Kidney epithelial cell (primary cell): ENCODE measurements at regions not wholly inside any gene's neighbourhood (a gene's known extent, or its start where the extent isn't known, plus 50 kb on each side); places are given as distances from the start of the nearest gene placed in this dataset.

Source experiments
- DNase-seq: peaks from one replicate; pipeline ENCODE4 v3.0.0-alpha.2; 2010; ENCODE audit warnings: low read depth
- H3K27me3 ChIP-seq: 2 replicates; pipeline ENCODE4 v1.6.0; 2011; ENCODE audit warnings: low read length; ENCODE audit not compliant: control insufficient read depth, insufficient read depth
- H3K36me3 ChIP-seq: 2 replicates; pipeline ENCODE4 v1.5.1; 2011; ENCODE audit warnings: low read length; ENCODE audit not compliant: control insufficient read depth, insufficient read depth
- H3K4me3 ChIP-seq: 2 replicates; pipeline ENCODE4 v1.5.1; 2011; ENCODE audit warnings: low read depth, mild to moderate bottlenecking, control low read depth, low read length
- TF ChIP-seq, protein P1 (sequence below): IDR thresholded peaks from 2 replicates; pipeline ENCODE4 v1.5.1; 2011; ENCODE audit warnings: mild to moderate bottlenecking, moderate library complexity, low read length, control low read depth, inconsistent platforms; ENCODE audit not compliant: insufficient read depth, poor library complexity, severe bottlenecking

DNA sequence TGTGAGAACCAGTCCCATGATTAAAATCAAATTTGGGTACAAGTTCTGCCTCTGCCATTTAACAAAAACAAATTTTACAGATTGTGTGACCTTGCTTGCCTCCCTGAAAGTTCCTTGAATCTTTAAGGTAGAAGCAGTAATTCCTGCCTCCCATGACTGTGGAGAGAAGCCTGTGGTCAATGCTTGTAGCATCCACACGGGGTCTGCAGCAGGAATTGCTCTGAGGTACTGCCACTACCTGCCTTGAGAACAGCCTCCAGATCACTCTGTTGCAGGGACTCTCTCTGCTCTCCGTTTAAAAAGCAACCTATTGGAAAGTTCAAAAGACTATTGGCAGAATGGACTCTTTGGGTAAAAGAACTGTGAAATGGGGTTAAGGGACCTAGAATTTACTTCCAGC lies 75.9 kb downstream of the SST start:
- TF ChIP-seq, protein P1, sequence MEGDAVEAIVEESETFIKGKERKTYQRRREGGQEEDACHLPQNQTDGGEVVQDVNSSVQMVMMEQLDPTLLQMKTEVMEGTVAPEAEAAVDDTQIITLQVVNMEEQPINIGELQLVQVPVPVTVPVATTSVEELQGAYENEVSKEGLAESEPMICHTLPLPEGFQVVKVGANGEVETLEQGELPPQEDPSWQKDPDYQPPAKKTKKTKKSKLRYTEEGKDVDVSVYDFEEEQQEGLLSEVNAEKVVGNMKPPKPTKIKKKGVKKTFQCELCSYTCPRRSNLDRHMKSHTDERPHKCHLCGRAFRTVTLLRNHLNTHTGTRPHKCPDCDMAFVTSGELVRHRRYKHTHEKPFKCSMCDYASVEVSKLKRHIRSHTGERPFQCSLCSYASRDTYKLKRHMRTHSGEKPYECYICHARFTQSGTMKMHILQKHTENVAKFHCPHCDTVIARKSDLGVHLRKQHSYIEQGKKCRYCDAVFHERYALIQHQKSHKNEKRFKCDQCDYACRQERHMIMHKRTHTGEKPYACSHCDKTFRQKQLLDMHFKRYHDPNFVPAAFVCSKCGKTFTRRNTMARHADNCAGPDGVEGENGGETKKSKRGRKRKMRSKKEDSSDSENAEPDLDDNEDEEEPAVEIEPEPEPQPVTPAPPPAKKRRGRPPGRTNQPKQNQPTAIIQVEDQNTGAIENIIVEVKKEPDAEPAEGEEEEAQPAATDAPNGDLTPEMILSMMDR: no peak
- no peaks in the 10 kb centered on the region for H3K27me3 ChIP-seq
- no peaks in the 10 kb centered on the region for H3K36me3 ChIP-seq
- DNase-seq: no peak
- H3K4me3 ChIP-seq: no peak overlapping the region

DNA sequence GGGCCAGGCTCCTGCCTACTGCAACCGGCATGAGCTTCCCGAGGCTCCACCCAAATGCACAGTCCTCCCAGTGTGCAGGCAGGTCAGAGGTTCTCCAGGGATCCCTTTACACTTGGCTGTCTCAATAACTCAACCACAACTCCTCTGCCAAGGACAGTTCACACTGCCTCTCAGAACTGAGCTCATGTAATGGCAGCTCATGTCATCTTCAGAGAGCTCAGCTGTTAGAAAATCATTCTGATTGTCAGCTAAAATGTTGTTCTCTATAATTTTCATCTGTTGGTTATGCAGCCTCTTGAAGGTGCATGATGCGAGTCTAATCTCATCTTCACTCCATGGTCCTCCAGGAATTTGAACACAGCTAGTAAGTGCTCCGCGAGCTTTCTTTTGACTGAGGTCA lies 76.7 kb downstream of the SST start:
- H3K27me3 ChIP-seq: no peaks in the 10 kb centered on the region
- no peak for DNase-seq
- H3K4me3 ChIP-seq: no peak overlapping the region
- TF ChIP-seq, protein P1: no peak
- H3K36me3 ChIP-seq: no peaks in the 10 kb centered on the region

DNA sequence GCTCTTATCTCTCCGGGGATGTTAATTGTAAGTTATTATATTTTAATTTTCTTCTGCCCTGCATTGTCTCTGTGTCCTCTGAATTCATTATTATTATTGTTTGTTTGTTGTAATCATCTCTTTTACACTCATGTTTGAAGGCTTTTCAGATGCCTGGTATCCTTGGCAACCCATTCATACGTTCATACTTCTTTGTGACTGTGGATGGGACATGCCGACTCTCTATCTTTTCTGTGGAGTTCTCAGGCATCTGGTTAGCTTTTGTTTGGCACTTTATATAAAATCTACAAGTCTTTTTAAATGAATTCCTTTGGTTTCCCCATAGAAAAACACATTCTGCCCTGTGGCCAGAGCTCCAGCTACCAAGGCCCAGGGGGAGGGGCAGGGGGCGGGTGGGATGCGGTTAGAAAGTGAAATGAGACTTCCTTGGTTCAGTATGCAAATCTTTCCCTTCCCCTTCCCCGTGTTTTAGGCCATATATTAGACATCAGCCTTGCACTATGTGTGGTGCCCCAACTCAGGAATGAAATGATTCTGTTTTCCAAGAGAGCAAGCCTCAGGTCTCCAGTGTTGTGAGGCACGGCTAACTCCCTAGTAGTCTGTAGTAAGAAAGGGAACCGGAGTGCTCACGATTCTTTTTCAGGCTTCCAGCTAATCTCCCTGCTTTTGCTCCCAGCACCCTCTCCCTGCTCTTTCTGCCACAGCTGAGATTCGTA lies 79.2 kb downstream of the SST start:
- Histone ChIP-seq H3K27me3 (no peaks in the 10 kb centered on the region), H3K4me3 (no peak overlapping the region), H3K36me3 (no peaks in the 10 kb centered on the region)
- TF ChIP-seq, protein P1: no peak
- no peak for DNase-seq

DNA sequence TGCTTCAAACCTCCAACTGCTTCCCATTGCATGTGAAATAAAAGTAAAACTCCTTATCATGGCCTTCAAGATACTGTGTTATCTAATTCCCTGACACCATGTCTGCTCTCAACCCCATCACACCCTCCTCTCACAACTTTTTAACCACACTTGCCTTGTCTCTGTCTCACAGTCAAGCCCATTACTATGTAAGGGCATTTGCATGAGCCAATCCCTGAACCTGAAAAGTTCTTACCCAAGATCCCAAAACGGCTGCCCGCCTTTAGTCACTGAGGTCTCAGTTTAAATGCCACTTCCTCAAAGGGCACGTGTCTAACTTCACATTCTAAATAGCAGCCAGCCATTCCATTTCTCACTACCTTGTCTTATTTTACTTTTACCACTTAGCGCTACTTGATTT lies 83.1 kb downstream of the SST start:
- DNase-seq: no peak
- Histone ChIP-seq H3K36me3 (no peaks in the 10 kb centered on the region), H3K4me3 (no peak overlapping the region), H3K27me3 (no peaks in the 10 kb centered on the region)
- TF ChIP-seq, protein P1: no peak

DNA sequence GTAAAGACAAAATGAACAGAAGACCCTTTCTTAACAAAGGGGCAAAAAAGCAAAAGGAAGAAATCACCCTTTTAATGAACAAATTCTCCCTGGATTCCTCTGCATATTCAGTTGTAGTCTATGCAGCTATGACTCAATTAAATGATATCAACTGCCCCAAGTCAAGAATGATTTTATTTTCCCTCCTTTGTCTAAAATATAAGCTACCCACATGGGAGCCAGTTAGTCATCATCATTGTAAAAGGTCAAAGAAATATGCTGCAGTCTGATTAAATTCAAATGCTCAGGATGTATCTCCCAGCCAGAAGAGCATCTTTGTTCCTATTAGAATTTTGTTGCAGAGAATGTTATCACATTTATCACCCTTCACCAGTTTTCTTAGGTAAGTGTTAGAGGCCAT lies 84.0 kb downstream of the SST start:
- Histone ChIP-seq H3K36me3 (no peaks in the 10 kb centered on the region), H3K27me3 (no peaks in the 10 kb centered on the region), H3K4me3 (no peak overlapping the region)
- DNase-seq: no peak
- TF ChIP-seq, protein P1: no peak

DNA sequence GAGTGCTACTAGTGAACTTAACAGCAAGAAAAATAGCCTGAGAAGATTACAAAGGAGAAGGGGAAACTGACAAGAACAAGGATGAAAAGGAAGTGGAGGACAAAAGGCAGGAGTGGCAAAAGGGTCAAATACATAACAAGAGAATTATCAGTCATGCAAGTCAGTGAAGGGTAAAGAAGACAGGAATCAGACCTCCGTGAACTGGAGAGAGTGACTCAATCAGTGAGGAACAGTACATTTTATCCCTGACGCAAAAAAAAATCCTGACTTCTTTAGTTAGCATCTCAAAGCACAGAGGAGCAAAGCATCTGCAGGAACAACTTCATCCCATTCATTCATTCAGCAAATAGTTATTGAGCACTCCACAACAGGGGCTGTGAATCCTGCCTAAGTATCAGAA lies 97.8 kb downstream of the SST start:
- Histone ChIP-seq H3K4me3 (no peak overlapping the region), H3K27me3 (no peaks in the 10 kb centered on the region), H3K36me3 (no peaks in the 10 kb centered on the region)
- TF ChIP-seq, protein P1: no peak
- DNase-seq: no peak
